HCT116 (cell line): ENCODE measurements at regions not wholly inside any gene's neighbourhood (a gene's known extent, or its start where the extent isn't known, plus 50 kb on each side); places are given as distances from the start of the nearest gene placed in this dataset.

Source experiments
- ATAC-seq: fragments of 200-7000 bp; cut with Tn5 transposase; 2 replicates; pipeline ENCODE4 v1.9.1; 2020; ENCODE audit warnings: mild to moderate bottlenecking, moderate library complexity
- BruUV-seq: library from RNA; stranded (reverse); fragments of 400-500 nt; replicated peaks from 2 replicates; lab custom pipeline; 2021; lab: Mats Ljungman, UMichigan
- CTCF ChIA-PET: fragments of 300-600 bp; sonication (Branson Sonifier 250); formaldehyde crosslinking; loops from one replicate; lab custom pipeline; 2021; ENCODE audit warnings: antibody characterized with exemption; lab: Charles Lee
- POLR2A ChIA-PET: fragments of 300-600, 350-600 bp; sonication (Branson Sonifier 250); formaldehyde crosslinking; loops from one replicate; lab custom pipeline; 2021; ENCODE audit warnings: antibody characterized with exemption; lab: Charles Lee
- RAD21 ChIA-PET, 2 experiments: fragments of 300-600 bp; sonication (Branson Sonifier 250); formaldehyde crosslinking; loops; one replicate each; lab custom pipeline; 2023; ENCODE audit warnings: low total read pairs in 2 of 2; ENCODE audit not compliant: uncharacterized antibody in 2 of 2, unreplicated experiment in 2 of 2, low non-redundant PET in 1 of 2; lab: Charles Lee
- DNase-seq: peaks from one replicate; pipeline ENCODE4 v3.0.0-alpha.2; 2010; ENCODE audit warnings: low read depth, low spot score
- H2AFZ ChIP-seq: fragments of 200-600 bp; shearing (Covaris generic), sonication (generic); 2 replicates; pipeline ENCODE4 v1.6.1; 2017; ENCODE audit warnings: low read depth, mixed run types, mixed read lengths, antibody characterized with exemption, low read length; ENCODE audit not compliant: poor library complexity, severe bottlenecking
- H3K27ac ChIP-seq: 2 replicates; pipeline ENCODE4 v1.5.1; 2012; ENCODE audit warnings: low read depth, low read length
- H3K27me3 ChIP-seq: fragments of 200-600 bp; sonication (generic); 2 replicates; pipeline ENCODE4 v1.6.1; 2016; ENCODE audit warnings: mixed run types, low read length, mixed read lengths; ENCODE audit not compliant: insufficient read depth
- H3K36me3 ChIP-seq, 2 experiments: fragments of 200-500 bp in 1 of 2; fragments of 200-600 bp in 1 of 2; sonication (Bioruptor generic) in 1 of 2; sonication (generic) in 1 of 2; 2 replicates each; pipeline versions ENCODE4 v1.5.1 to v1.6.1; 2014 to 2016; ENCODE audit warnings: low read length in 2 of 2, inconsistent platforms in 1 of 2, mixed read lengths in 1 of 2, mixed run types in 1 of 2; ENCODE audit not compliant: insufficient read depth in 2 of 2, control insufficient read depth in 1 of 2
- H3K4me1 ChIP-seq, 2 experiments: fragments of 200-600 bp in 1 of 2; sonication (generic) in 1 of 2; 2 replicates each; pipeline versions ENCODE4 v1.5.1 to v1.6.1; 2012 to 2017; ENCODE audit warnings: low read length in 2 of 2, inconsistent platforms in 1 of 2, mild to moderate bottlenecking in 1 of 2, mixed read lengths in 1 of 2, mixed run types in 1 of 2, moderate library complexity in 1 of 2; ENCODE audit not compliant: insufficient read depth in 2 of 2, control insufficient read depth in 1 of 2
- H3K4me2 ChIP-seq: fragments of 200-600 bp; sonication (generic); 2 replicates; pipeline ENCODE4 v1.6.1; 2017; ENCODE audit warnings: mixed run types, low read length, mixed read lengths
- H3K4me3 ChIP-seq, 2 experiments: fragments of 200-600 bp in 1 of 2; sonication (generic) in 1 of 2; replicated peaks in 1 of 2; 2 replicates each; pipeline ENCODE4 v1.5.1; 2011 to 2016; ENCODE audit warnings: low read length in 2 of 2, control low read depth in 1 of 2, low read depth in 1 of 2, mild to moderate bottlenecking in 1 of 2, mixed read lengths in 1 of 2, mixed run types in 1 of 2
- H3K79me2 ChIP-seq: fragments of 200-600 bp; sonication (generic); 2 replicates; pipeline ENCODE4 v1.6.1; 2017; ENCODE audit warnings: mild to moderate bottlenecking, mixed run types, low read length, moderate library complexity, mixed read lengths; ENCODE audit not compliant: insufficient read depth
- H3K9ac ChIP-seq: fragments of 200-600 bp; sonication (generic); 2 replicates; pipeline ENCODE4 v1.6.1; 2016; ENCODE audit warnings: low read length, mixed read lengths
- H3K9me2 ChIP-seq: fragments of 200-600 bp; sonication (generic), shearing (Covaris generic); 2 replicates; pipeline ENCODE4 v1.6.1; 2017; ENCODE audit warnings: mixed run types, mild to moderate bottlenecking, moderate library complexity; ENCODE audit not compliant: insufficient read depth
- H3K9me3 ChIP-seq, 2 experiments: fragments of 200-500 bp in 1 of 2; fragments of 200-600 bp in 1 of 2; sonication (Bioruptor generic) in 1 of 2; sonication (generic) in 1 of 2; 2 replicates each; pipeline ENCODE4 v1.6.1; 2014 to 2017; ENCODE audit warnings: low read length in 2 of 2, mixed read lengths in 2 of 2, inconsistent platforms in 1 of 2, low read depth in 1 of 2, mild to moderate bottlenecking in 1 of 2, mixed run types in 1 of 2, moderate library complexity in 1 of 2; ENCODE audit not compliant: control insufficient read depth in 1 of 2, insufficient read depth in 1 of 2
- H4K20me1 ChIP-seq: fragments of 200-600 bp; sonication (generic), shearing (Covaris generic); 2 replicates; pipeline ENCODE4 v1.6.1; 2017; ENCODE audit warnings: mixed run types, mild to moderate bottlenecking, moderate library complexity; ENCODE audit not compliant: insufficient read depth
- ELF1 ChIP-seq: IDR thresholded peaks from 2 replicates; pipeline ENCODE4 v1.6.1; 2012; ENCODE audit warnings: low read depth, borderline replicate concordance
- EZH2 ChIP-seq: fragments of 200-600 bp; sonication (generic); IDR thresholded peaks from 2 replicates; pipeline ENCODE4 v1.6.1; 2017; ENCODE audit warnings: antibody characterized with exemption, mixed run types
- FOSL1 ChIP-seq: IDR thresholded peaks from 2 replicates; pipeline ENCODE4 v1.6.1; 2012; ENCODE audit warnings: low read depth
- JUND ChIP-seq: IDR thresholded peaks from 2 replicates; pipeline ENCODE4 v1.6.1; 2012
- SIN3A ChIP-seq: IDR thresholded peaks from 2 replicates; pipeline ENCODE4 v1.6.1; 2012; ENCODE audit warnings: low read depth
- ZFX ChIP-seq: fragments of 450-650 bp; IDR thresholded peaks from 2 replicates; pipeline ENCODE4 v1.6.1; 2017
- ZNF274 ChIP-seq: fragments of 200-500 bp; sonication (Bioruptor generic); IDR thresholded peaks from 2 replicates; pipeline ENCODE4 v1.6.1; 2014; ENCODE audit warnings: mild to moderate bottlenecking, low read depth, low read length, inconsistent platforms
- intact Hi-C: fragments of 100-400 bp; cut with micrococcal nuclease; formaldehyde crosslinking; loops from 2 replicates; pipeline ENCODE4 v1.10.0; 2022
- TF ChIP-seq, protein P1 (sequence below), 3 experiments: fragments of 200-600 bp in 1 of 3; sonication (generic) in 1 of 3; IDR thresholded peaks in 2 of 3; conservative IDR thresholded peaks in 1 of 3; 2 replicates each; pipeline ENCODE4 v1.5.1; 2012 to 2017; ENCODE audit warnings: low read depth in 2 of 3, low read length in 2 of 3, antibody characterized with exemption in 1 of 3, borderline replicate concordance in 1 of 3, control low read depth in 1 of 3, mild to moderate bottlenecking in 1 of 3, mixed read lengths in 1 of 3, mixed run types in 1 of 3, moderate library complexity in 1 of 3; ENCODE audit not compliant: insufficient read depth in 1 of 3
- TF ChIP-seq, protein P2 (sequence below): IDR thresholded peaks from 2 replicates; pipeline ENCODE4 v1.6.1; 2012
- TF ChIP-seq, protein P3 (sequence below): IDR thresholded peaks from 2 replicates; pipeline ENCODE4 v1.6.1; 2011; ENCODE audit warnings: mild to moderate bottlenecking, low read length, moderate library complexity; ENCODE audit not compliant: insufficient replicate concordance; ENCODE audit errors: extremely low read depth

DNA sequence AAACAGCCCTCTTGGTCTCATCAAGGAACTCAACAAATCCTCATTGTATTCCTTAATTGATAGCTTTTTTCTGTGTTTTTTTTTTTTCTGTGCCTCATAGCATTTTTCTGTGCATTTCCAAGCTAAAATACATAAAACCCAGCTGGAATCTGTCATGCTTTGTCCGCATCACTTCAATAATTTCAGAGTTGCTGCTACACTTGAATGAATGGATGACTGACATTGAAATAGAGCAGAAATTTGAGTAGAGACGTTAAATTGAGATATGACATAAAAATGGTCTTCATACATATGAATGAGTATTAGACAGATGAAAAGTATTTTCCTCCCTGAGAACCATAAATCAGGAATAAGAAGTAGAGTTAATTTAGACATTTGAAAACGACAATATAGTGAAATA lies 593.2 kb downstream of the TMA16 start:
- Histone ChIP-seq H3K4me2 (no peak overlapping the region), H3K9ac (no peak overlapping the region), H3K36me3 (no peaks in the 10 kb centered on the region), H3K27me3 (no peaks in the 10 kb centered on the region), H3K4me3 (no peak overlapping the region), H3K9me2 (no peaks in the 10 kb centered on the region), H3K79me2 (no peaks in the 10 kb centered on the region), H3K9me3 (no peaks in the 10 kb centered on the region), H3K27ac (no peak overlapping the region), H2AFZ (no peak overlapping the region), H4K20me1 (no peaks in the 10 kb centered on the region), H3K4me1 (no peaks in the 10 kb centered on the region)
- ATAC-seq (no peak), DNase-seq (no peak)
- BruUV-seq, result no TSS peak
- CTCF ChIA-PET, result no interaction called here
- RAD21 ChIA-PET, result no interaction called here
- TF ChIP-seq ELF1, result no peak
- TF ChIP-seq, protein P1, sequence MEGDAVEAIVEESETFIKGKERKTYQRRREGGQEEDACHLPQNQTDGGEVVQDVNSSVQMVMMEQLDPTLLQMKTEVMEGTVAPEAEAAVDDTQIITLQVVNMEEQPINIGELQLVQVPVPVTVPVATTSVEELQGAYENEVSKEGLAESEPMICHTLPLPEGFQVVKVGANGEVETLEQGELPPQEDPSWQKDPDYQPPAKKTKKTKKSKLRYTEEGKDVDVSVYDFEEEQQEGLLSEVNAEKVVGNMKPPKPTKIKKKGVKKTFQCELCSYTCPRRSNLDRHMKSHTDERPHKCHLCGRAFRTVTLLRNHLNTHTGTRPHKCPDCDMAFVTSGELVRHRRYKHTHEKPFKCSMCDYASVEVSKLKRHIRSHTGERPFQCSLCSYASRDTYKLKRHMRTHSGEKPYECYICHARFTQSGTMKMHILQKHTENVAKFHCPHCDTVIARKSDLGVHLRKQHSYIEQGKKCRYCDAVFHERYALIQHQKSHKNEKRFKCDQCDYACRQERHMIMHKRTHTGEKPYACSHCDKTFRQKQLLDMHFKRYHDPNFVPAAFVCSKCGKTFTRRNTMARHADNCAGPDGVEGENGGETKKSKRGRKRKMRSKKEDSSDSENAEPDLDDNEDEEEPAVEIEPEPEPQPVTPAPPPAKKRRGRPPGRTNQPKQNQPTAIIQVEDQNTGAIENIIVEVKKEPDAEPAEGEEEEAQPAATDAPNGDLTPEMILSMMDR (IDR thresholded peaks at IDR 0.05 in 2 of 3, conservative IDR thresholded peaks at IDR 0.05 in 1 of 3; ENCODE audit: borderline replicate concordance in 1 of 3, insufficient read depth in 1 of 3, low read depth in 2 of 3, low read length in 2 of 3), result no peak
- TF ChIP-seq SIN3A, result no peak
- TF ChIP-seq ZFX, result no peak
- TF ChIP-seq FOSL1, result no peak
- TF ChIP-seq, protein P2, sequence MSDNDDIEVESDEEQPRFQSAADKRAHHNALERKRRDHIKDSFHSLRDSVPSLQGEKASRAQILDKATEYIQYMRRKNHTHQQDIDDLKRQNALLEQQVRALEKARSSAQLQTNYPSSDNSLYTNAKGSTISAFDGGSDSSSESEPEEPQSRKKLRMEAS, result no peak
- TF ChIP-seq JUND, result no peak
- TF ChIP-seq, protein P3, sequence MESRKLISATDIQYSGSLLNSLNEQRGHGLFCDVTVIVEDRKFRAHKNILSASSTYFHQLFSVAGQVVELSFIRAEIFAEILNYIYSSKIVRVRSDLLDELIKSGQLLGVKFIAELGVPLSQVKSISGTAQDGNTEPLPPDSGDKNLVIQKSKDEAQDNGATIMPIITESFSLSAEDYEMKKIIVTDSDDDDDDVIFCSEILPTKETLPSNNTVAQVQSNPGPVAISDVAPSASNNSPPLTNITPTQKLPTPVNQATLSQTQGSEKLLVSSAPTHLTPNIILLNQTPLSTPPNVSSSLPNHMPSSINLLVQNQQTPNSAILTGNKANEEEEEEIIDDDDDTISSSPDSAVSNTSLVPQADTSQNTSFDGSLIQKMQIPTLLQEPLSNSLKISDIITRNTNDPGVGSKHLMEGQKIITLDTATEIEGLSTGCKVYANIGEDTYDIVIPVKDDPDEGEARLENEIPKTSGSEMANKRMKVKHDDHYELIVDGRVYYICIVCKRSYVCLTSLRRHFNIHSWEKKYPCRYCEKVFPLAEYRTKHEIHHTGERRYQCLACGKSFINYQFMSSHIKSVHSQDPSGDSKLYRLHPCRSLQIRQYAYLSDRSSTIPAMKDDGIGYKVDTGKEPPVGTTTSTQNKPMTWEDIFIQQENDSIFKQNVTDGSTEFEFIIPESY, result no peak
- TF ChIP-seq ZNF274, result no peak
- TF ChIP-seq EZH2, result no peak
- POLR2A ChIA-PET, result no interaction called here
- intact Hi-C loops, result no loop called here
